ENCODE measurements at regions not wholly inside any gene's neighbourhood (a gene's known extent, or its start where the extent isn't known, plus 50 kb on each side); places are given as distances from the start of the nearest gene placed in this dataset.

- Histone ChIP-seq H3K27ac (no peak overlapping the region), H3K36me3 (no peaks in the 10 kb centered on the region), H3K4me1 (no peaks in the 10 kb centered on the region), H3K27me3 (no peaks in the 10 kb centered on the region), H3K9me3 (peaks cover 0 to 6% of the 10 kb centered on the region in 2 donors), H3K4me3 (no peak overlapping the region)
- no peak for DNase-seq
- intact Hi-C loops (cut with DNase I; ENCODE audit: low total_unique reads), result no loop called here
- TF ChIP-seq, protein P1, sequence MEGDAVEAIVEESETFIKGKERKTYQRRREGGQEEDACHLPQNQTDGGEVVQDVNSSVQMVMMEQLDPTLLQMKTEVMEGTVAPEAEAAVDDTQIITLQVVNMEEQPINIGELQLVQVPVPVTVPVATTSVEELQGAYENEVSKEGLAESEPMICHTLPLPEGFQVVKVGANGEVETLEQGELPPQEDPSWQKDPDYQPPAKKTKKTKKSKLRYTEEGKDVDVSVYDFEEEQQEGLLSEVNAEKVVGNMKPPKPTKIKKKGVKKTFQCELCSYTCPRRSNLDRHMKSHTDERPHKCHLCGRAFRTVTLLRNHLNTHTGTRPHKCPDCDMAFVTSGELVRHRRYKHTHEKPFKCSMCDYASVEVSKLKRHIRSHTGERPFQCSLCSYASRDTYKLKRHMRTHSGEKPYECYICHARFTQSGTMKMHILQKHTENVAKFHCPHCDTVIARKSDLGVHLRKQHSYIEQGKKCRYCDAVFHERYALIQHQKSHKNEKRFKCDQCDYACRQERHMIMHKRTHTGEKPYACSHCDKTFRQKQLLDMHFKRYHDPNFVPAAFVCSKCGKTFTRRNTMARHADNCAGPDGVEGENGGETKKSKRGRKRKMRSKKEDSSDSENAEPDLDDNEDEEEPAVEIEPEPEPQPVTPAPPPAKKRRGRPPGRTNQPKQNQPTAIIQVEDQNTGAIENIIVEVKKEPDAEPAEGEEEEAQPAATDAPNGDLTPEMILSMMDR (IDR thresholded peaks at IDR 0.05), result no peak
- TF ChIP-seq POLR2A (IDR thresholded peaks at IDR 0.05), result no peak
Measured at GRCh38 chr7:1340461-1341360, 108.0 kb downstream of the UNCX start.

- TF ChIP-seq POLR2A (IDR thresholded peaks at IDR 0.05), result no peak
- TF ChIP-seq, protein P1 (IDR thresholded peaks at IDR 0.05), result no peak
- no peak overlapping the region for H3K4me3 ChIP-seq
- H3K27ac ChIP-seq, result no peak overlapping the region
- peaks cover 0 to 1% of the 10 kb centered on the region in 2 donors for H3K9me3 ChIP-seq
- intact Hi-C loops (cut with DNase I; ENCODE audit: low total_unique reads), result no loop called here
- no peaks in the 10 kb centered on the region for H3K4me1 ChIP-seq
- no peak for DNase-seq
- H3K27me3 ChIP-seq, result no peaks in the 10 kb centered on the region
- H3K36me3 ChIP-seq, result no peaks in the 10 kb centered on the region
Measured at GRCh38 chr7:1341361-1342089, 108.9 kb downstream of the UNCX start.

GRCh38 chr7:1342090-1342640 lies 109.5 kb downstream of the UNCX start:
- DNase-seq, result no peak
- intact Hi-C loops (cut with DNase I; ENCODE audit: low total_unique reads), result no loop called here
- Histone ChIP-seq H3K36me3 (no peaks in the 10 kb centered on the region), H3K4me3 (no peak overlapping the region), H3K4me1 (no peaks in the 10 kb centered on the region), H3K9me3 (no peaks in the 10 kb centered on the region), H3K27ac (no peak overlapping the region), H3K27me3 (no peaks in the 10 kb centered on the region)
- TF ChIP-seq, protein P1 (IDR thresholded peaks at IDR 0.05), result no peak
- TF ChIP-seq POLR2A (IDR thresholded peaks at IDR 0.05), result no peak

- intact Hi-C loops (cut with DNase I; ENCODE audit: low total_unique reads), result no loop called here
- no peaks in the 10 kb centered on the region for H3K27me3 ChIP-seq
- H3K4me1 ChIP-seq, result no peaks in the 10 kb centered on the region
- no peak overlapping the region for H3K4me3 ChIP-seq
- no peak overlapping the region for H3K27ac ChIP-seq
- H3K9me3 ChIP-seq, result no peaks in the 10 kb centered on the region
- no peaks in the 10 kb centered on the region for H3K36me3 ChIP-seq
- TF ChIP-seq POLR2A (IDR thresholded peaks at IDR 0.05), result no peak
- TF ChIP-seq, protein P1 (IDR thresholded peaks at IDR 0.05), result no peak
- DNase-seq, result no peak
Measured at GRCh38 chr7:1343551-1343950, 110.9 kb downstream of the UNCX start.

- H3K27me3 ChIP-seq, result no peaks in the 10 kb centered on the region
- H3K4me3 ChIP-seq, result no peak overlapping the region
- no peaks in the 10 kb centered on the region for H3K9me3 ChIP-seq
- TF ChIP-seq, protein P1 (IDR thresholded peaks at IDR 0.05), result no peak
- no peak for TF ChIP-seq POLR2A (IDR thresholded peaks at IDR 0.05)
- H3K4me1 ChIP-seq, result no peaks in the 10 kb centered on the region
- H3K36me3 ChIP-seq, result no peaks in the 10 kb centered on the region
- intact Hi-C loops (cut with DNase I; ENCODE audit: low total_unique reads), result no loop called here
- no peak for DNase-seq
- no peak overlapping the region for H3K27ac ChIP-seq
Measured at GRCh38 chr7:1344421-1344820, 111.7 kb downstream of the UNCX start.

Data from uterus (tissue), 3 donors.